ENCODE measurements at regions not wholly inside any gene's neighbourhood (a gene's known extent, or its start where the extent isn't known, plus 50 kb on each side); places are given as distances from the start of the nearest gene placed in this dataset.

- in situ Hi-C loops (cut with MboI; ENCODE audit: low pct_ligation_motif_present in 1 of 4, low pct_unique_long_range_greater_than_20kb in 1 of 4, low sequenced_read_pairs in 3 of 4) (no loop called here), intact Hi-C loops (cut with DNase I; ENCODE audit: low total_unique reads) (no loop called here)
- no peak overlapping the region for H3K4me3 ChIP-seq
- WGBS, 2 donors (ENCODE audit: low coverage in 1 of 2), result 40 to 84% methylated on average over 1 to 20 of the region's 26 CpGs
- no peaks in the 10 kb centered on the region for H3K36me3 ChIP-seq
- H3K4me1 ChIP-seq, result peaks cover 0 to 1% (median 0%) of the 10 kb centered on the region in 4 donors
- no peaks in the 10 kb centered on the region for H3K9me3 ChIP-seq
- no peak overlapping the region for H3K27ac ChIP-seq
- H3K27me3 ChIP-seq, result no peaks in the 10 kb centered on the region
- DNase-seq, result no peak
- TF ChIP-seq POLR2AphosphoS5 (IDR thresholded peaks at IDR 0.05) (no peak), CTCF (IDR thresholded peaks at IDR 0.05) (no peak), EP300 (IDR thresholded peaks at IDR 0.05; ENCODE audit: low read depth) (no peak), POLR2A (IDR thresholded peaks at IDR 0.05) (no peak)
Measured at GRCh38 chr2:240256704-240257637, 116.5 kb upstream of the OTOS start.

GRCh38 chr2:240257940-240258580 is 117.6 kb upstream of the OTOS start:
- DNase-seq, result no peak
- WGBS, 2 donors (ENCODE audit: low coverage in 1 of 2), result 92% methylated on average over 23 of the region's 23 CpGs; no CpG with 5 or more reads in 1 of the 2 donors
- H3K27me3 ChIP-seq, result no peaks in the 10 kb centered on the region
- no peaks in the 10 kb centered on the region for H3K9me3 ChIP-seq
- no peaks in the 10 kb centered on the region for H3K36me3 ChIP-seq
- TF ChIP-seq EP300 (IDR thresholded peaks at IDR 0.05; ENCODE audit: low read depth) (no peak), POLR2A (IDR thresholded peaks at IDR 0.05) (no peak), CTCF (IDR thresholded peaks at IDR 0.05) (no peak), POLR2AphosphoS5 (IDR thresholded peaks at IDR 0.05) (no peak)
- intact Hi-C loops (cut with DNase I; ENCODE audit: low total_unique reads), result no loop called here
- no peaks in the 10 kb centered on the region for H3K4me1 ChIP-seq
- in situ Hi-C loops (cut with MboI; ENCODE audit: low pct_ligation_motif_present in 1 of 4, low pct_unique_long_range_greater_than_20kb in 1 of 4, low sequenced_read_pairs in 3 of 4), result no loop called here
- H3K27ac ChIP-seq, result peak overlapping the region in 3 of 4 donors; percentile 51 to 54 (median 51)
- H3K4me3 ChIP-seq, result no peak overlapping the region

GRCh38 chr2:240258685-240259084 is 118.2 kb upstream of the OTOS start:
- intact Hi-C loops (cut with DNase I; ENCODE audit: low total_unique reads), result no loop called here
- WGBS, 2 donors (ENCODE audit: low coverage in 1 of 2), result 79% methylated on average over 10 of the region's 10 CpGs; no CpG with 5 or more reads in 1 of the 2 donors

More at GRCh38 chr2:240258685-240259084, 118.2 kb upstream of the OTOS start:
- peak overlapping the region; percentile 24 to 54 (median 51) for H3K27ac ChIP-seq
- H3K27me3 ChIP-seq, result no peaks in the 10 kb centered on the region
- H3K4me1 ChIP-seq, result no peaks in the 10 kb centered on the region
- H3K4me3 ChIP-seq, result no peak overlapping the region
- in situ Hi-C loops (cut with MboI; ENCODE audit: low pct_ligation_motif_present in 1 of 4, low pct_unique_long_range_greater_than_20kb in 1 of 4, low sequenced_read_pairs in 3 of 4), result no loop called here
- no peaks in the 10 kb centered on the region for H3K36me3 ChIP-seq
- H3K9me3 ChIP-seq, result no peaks in the 10 kb centered on the region
- no peak for DNase-seq
- no peak for TF ChIP-seq POLR2AphosphoS5 (IDR thresholded peaks at IDR 0.05)
- TF ChIP-seq EP300 (IDR thresholded peaks at IDR 0.05; ENCODE audit: low read depth), result no peak
- no peak for TF ChIP-seq POLR2A (IDR thresholded peaks at IDR 0.05)
- no peak for TF ChIP-seq CTCF (IDR thresholded peaks at IDR 0.05)
